GM19395 (cell line): ENCODE measurements at regions not wholly inside any gene's neighbourhood (a gene's known extent, or its start where the extent isn't known, plus 50 kb on each side); places are given as distances from the start of the nearest gene placed in this dataset.

ENCODE experiments used
- ATAC-seq: cut with Tn5 transposase; IDR thresholded peaks from one replicate; pipeline ENCODE4 v1.9.1; 2021; ENCODE audit warnings: mild to moderate bottlenecking, moderate library complexity; ENCODE audit not compliant: unreplicated experiment

DNA sequence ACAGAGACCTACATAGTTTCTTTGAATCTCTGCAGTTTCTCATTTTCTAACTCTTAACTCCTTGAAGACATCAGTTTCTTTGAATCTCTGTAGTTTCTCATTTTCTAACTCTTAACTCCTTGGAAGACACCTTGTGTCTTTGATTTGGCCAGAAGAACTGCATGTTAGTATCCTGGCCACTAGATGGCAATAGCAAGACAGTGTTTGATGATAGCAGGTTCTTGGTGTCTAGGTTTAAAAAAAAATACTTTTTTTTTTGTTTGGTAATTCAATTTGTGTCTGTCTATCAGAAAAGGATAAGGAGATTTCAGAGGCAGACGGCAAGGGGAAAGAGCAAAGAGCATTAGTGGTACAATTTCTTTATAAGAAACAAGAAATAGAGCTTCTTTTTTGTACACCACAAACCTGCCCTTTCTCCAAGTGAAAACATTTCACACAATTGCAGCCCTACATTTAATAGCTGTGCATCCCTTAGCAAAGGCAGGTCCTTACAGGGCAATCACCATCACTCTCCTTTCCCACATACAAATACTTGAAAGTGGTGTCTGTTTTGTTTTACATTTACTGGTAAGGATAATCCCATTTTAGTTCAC, 1324.9 kb upstream of the CDH8 start:
- peak; percentile 88 for ATAC-seq

DNA sequence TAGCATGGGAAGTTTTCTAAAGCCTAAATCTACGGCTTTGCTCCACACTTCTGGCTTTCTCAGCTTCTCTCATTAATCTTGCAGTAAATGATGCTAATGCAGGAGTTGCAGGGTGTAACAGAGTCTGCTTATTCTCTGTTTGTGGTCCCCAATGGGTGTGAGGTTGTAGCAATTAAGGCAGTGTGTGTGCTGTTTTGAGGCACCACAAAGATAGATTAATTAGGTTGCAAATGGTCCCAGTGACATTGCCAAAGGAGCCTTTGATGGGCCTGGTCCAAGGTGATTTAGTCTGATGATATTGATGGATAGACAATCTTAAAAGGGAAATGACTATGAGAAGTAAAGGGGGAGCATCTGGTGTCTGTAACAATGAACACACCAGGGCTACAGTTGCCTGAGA, 1313.7 kb upstream of the CDH8 start:
- no peak for ATAC-seq

DNA sequence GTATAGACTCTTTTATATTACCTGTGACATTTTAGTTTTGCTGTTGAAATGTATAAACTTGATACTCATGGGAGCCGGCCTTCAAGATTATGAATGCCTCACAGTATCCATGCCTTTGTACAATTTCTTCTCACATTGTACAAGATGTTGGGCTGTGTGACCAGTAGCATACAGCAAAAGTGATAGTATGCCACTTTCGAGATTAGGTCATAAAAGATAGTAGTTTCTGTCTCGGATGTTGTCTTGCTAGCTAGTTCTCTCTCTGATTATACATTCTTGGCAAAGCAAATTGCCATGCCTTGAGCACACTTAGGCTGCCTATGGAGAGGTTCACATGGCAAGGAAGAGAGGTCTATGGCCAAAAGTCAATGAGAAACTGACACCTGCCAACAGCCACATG, 1309.8 kb upstream of the CDH8 start:
- ATAC-seq, result no peak

- no peak for ATAC-seq
Observed at GRCh38 chr16:63337264-63337663, 1301.0 kb upstream of the CDH8 start.

- no peak for ATAC-seq
Observed at GRCh38 chr16:63331111-63331510, 1294.9 kb upstream of the CDH8 start.

DNA sequence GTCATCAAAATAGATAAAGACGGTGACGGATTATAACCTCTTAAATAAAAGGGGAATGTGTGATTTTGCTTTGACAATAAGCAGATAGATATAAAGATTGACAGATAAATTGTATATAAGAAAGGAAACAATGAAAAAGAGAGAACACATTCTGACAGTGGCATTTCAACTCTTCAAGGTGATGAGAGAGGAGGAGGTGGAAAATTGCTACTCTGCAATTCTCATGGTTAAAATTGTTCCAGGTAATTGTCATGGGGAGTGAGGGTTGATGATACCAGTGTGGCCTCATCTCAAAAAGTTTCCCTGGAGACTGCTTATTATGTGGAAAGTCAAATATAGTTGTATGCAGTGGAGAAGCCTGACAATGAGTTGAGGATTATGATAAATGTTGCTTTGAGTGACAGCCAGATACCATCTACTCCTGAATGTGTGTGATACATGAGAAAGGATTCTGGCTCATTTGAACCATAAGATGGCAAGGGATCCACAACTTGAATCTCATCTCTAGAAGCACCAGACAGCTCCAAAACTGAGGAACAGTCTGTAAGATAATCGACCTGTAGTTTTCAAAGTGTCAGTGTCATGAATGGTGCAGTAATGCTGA, 1290.6 kb upstream of the CDH8 start:
- ATAC-seq, result no peak

DNA sequence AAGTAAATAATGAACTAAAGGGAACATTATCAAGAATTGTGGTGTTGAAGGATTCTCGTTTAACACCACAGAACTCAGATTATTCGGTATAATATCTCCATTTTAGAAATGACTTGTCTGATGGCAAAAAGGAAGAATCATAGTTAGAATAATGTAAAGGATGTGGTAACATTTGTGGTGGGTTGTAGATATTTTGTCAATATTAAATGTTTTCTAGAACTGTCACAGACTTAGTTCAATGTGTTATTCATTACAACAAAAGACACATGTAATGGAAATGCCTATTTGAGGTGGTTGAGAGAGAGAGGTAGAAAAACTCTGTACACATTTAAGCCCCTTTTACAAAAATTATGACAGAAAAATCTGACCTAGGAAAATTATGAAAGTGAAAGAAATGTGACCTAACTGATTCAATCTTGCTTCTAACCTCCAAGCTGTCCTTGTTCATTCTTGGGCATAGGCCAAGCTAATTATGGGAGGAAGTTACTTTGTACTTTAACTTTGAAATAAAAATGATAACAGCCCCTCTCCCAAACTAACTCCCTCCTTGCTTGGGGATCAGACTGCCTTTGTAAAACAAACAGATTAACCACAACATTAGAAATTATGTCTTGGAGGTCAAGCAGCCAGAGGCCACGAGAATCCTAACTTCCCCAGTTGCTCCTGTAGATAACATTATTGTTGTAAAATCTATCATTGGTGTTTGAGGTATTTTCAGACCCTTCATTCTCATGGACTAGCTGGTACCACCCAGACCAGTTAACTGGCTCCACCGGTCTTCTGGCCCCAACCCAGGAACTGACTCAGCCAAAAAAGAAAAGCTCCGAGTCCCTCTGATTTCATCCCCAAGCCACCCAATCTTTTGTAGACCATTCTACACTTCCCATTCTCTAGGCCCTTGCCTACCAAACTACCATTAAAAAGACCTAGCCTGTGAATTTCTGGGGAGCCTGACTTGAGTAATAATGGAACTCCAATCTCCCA, 1287.8 kb upstream of the CDH8 start:
- no peak for ATAC-seq

GRCh38 chr16:63323055-63323454, 1286.8 kb upstream of the CDH8 start:
- no peak for ATAC-seq

- ATAC-seq, result no peak
Observed at GRCh38 chr16:63315229-63315628, 1279.0 kb upstream of the CDH8 start.

- ATAC-seq, result no peak
Observed at GRCh38 chr16:63312346-63312745, 1276.1 kb upstream of the CDH8 start.

GRCh38 chr16:63311313-63311712, 1275.1 kb upstream of the CDH8 start:
- ATAC-seq, result no peak

- ATAC-seq, result no peak
Observed at GRCh38 chr16:63302811-63303210, 1266.6 kb upstream of the CDH8 start.

- no peak for ATAC-seq
Observed at GRCh38 chr16:63301349-63301748, 1265.1 kb upstream of the CDH8 start.

GRCh38 chr16:63298993-63299392, 1262.8 kb upstream of the CDH8 start:
- ATAC-seq, result no peak

DNA sequence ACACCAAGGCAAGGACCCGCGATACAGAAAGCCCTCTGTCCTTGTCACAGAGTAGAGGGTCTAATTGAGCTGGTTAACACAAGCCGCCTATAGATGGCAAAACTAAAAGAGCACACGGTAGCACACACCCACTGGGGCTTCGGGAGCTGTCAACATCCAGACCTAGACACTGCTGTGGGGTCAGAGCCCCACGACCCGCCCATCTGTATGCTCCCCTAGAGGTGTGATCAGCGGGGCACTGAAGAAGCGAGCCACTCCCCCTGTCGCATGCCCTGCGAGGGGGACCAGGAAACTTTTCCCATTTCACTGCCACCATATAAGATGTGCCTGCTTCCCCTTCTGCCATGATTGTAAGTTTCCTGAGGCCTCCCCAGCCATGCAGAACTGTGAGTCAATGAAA, 1255.8 kb upstream of the CDH8 start:
- ATAC-seq, result no peak

GRCh38 chr16:63289834-63290460, 1253.7 kb upstream of the CDH8 start:
- ATAC-seq, result no peak

DNA sequence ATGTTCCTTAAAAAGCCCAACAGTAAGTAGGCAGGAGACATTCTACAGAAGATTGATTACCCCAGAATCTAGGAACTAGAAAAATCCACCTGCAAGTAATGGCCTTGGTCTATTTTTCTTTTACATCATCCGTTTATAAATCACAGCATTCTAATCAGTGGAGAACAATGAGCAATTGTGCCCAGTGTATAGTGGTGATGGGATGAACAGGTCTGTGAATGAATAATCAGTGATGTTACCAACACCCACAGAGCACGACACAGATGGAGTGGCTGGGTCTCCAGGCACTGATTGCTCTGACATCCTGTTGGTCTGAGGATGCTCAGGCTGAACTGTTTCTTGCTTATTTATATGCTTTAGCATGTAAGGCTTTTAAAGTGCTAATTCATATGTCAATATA, 1251.2 kb upstream of the CDH8 start:
- ATAC-seq, result no peak

DNA sequence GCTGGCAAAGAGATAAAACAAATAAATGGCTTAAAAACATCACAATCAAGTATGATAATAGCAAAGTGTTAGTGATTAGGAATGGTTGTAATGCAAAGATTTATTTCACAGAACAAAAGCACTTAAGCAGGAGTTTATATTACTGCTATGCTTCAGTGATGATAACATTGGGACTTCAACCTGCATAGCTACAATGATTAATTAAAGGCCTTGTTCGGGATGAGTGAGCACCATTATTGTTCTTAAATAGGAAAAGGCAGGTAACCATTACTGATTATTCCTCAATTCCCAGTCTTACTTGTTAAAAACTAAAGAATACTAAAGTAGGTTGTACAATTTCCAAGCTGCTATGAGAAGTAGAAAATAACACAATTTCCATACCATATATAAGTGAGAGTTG, 1247.5 kb upstream of the CDH8 start:
- ATAC-seq, result no peak

- ATAC-seq, result no peak
Observed at GRCh38 chr16:63244631-63245030, 1208.4 kb upstream of the CDH8 start.

GRCh38 chr16:63241497-63242028, 1205.3 kb upstream of the CDH8 start:
- no peak for ATAC-seq

DNA sequence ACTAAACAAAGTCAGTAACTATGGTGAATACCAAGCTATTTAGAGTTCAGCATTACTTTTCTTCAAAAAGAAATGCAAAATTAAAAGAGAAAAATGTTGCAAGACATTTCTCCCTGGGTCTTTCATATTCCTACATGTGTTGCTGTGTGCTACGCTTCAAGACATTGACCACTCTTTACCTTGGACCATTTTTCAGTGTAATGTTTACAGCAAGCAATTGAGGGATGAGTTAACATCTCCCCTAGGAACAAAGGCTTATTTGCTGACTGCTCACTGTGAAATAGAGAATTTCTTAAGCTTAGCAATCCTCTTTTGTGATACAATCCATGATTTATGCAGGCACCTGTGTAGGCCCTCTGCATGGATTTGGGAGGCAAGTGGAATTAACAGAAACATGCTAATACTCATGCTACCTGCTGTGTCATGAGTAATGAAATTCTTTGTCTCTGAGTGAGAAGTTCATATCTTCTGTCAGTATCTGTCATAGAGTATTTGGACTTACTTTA, 1202.9 kb upstream of the CDH8 start:
- no peak for ATAC-seq
